GM19397 (cell line): ENCODE measurements at regions not wholly inside any gene's neighbourhood (a gene's known extent, or its start where the extent isn't known, plus 50 kb on each side); places are given as distances from the start of the nearest gene placed in this dataset.

Experiments used
- ATAC-seq: cut with Tn5 transposase; IDR thresholded peaks from one replicate; pipeline ENCODE4 v1.9.1; 2021; ENCODE audit warnings: mild to moderate bottlenecking, moderate library complexity; ENCODE audit not compliant: unreplicated experiment

GRCh38 chr10:22770270-22770669 lies 55.9 kb upstream of the PIP4K2A start:
- no peak for ATAC-seq

GRCh38 chr10:22767859-22768258 lies 53.5 kb upstream of the PIP4K2A start:
- ATAC-seq = no peak

- ATAC-seq = no peak
Measured at GRCh38 chr10:22766693-22767092, 52.3 kb upstream of the PIP4K2A start.

DNA sequence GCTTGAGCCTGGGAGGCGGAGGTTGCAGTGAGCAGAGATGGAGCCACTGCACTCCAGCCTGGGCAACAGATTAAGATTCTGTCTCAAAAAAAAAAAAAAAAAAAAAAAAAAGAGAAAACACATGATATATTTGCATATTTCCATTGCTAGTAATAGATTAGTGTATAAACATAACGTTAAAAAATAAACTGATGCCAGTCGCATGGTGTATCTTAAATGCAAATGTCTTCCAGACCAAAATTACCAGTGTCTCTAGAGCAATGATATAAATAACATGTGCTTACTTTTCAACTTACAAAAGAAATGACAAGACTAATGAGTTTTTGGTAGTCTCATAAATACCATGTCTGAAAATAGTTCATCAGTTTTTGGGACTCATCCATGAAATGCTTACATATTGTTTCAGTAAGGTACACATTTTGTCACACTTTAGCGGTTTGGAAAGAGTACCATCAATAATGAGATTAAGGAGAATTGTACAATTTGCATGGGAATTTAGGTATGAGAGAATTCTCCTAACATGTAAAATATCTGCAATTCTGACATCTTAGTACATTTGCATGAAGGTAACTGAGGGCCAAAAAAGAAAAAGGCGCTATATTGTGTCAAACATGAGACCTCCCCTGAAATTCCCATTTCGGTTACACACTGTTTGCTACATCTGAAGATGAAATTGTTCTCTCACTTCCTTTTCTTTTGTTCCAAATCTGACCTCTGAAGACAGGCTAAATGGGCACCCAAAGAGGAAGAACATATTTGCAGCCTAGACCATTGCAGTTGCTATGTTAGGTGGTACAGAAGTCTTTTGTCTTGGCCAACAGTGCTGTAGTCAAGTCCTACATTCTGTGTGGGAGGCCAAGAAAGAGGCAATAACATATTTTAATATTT lies 51.5 kb upstream of the PIP4K2A start:
- ATAC-seq = peak; percentile 76

- ATAC-seq = no peak
Measured at GRCh38 chr10:22764639-22765038, 50.3 kb upstream of the PIP4K2A start.
